OCI-LY1 (cell line): ENCODE measurements at regions not wholly inside any gene's neighbourhood (a gene's known extent, or its start where the extent isn't known, plus 50 kb on each side); places are given as distances from the start of the nearest gene placed in this dataset.

Source experiments
- EZH2 ChIP-seq: fragments of 200-600 bp; sonication (generic), shearing (Covaris generic); IDR thresholded peaks from 2 replicates; pipeline ENCODE4 v1.8.0; 2017; ENCODE audit warnings: borderline replicate concordance, mixed run types, mild to moderate bottlenecking, antibody characterized with exemption, low read length, moderate library complexity, mixed read lengths
- TF ChIP-seq, protein P1 (sequence below): fragments of 200-600 bp; sonication (generic), shearing (Covaris generic); IDR thresholded peaks from 2 replicates; pipeline ENCODE4 v1.5.1; 2017; ENCODE audit warnings: mild to moderate bottlenecking, antibody characterized with exemption, low read length, moderate library complexity, mixed read lengths

DNA sequence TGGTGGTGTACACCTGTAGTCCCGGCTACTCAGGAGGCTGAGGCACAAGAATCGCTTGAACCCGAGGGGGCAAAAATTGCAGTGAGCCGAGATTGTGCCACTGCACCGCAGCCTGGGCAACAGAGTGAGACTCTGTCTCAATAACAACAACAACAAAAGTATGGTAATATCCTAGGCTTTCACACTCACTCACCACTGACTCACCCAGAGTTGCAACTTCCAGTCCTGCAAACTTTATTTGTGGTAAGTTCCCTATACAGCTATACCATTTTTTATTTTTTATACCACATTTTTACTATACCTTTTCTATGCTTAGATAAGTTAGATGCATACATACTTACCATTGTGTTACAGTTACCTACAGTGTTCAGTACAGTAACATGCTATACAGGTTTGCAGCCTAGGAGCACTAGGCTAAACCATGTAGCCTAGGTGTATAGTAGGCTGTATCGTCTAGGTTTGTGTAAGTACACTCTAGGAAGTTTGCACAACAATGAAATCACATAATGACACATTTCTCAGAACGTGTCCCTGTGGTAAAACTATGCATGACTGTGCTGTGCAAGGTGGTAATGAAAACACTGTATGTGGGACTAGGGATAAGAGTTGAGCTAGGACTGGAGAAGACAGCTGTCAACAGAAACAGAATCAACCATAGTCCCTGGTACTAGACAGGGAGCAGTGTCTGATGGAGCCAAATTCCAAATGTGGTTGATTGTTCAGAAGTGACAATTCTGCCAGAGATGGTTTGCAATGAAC, 109.5 kb upstream of the RAD23B start:
- TF ChIP-seq, protein P1, sequence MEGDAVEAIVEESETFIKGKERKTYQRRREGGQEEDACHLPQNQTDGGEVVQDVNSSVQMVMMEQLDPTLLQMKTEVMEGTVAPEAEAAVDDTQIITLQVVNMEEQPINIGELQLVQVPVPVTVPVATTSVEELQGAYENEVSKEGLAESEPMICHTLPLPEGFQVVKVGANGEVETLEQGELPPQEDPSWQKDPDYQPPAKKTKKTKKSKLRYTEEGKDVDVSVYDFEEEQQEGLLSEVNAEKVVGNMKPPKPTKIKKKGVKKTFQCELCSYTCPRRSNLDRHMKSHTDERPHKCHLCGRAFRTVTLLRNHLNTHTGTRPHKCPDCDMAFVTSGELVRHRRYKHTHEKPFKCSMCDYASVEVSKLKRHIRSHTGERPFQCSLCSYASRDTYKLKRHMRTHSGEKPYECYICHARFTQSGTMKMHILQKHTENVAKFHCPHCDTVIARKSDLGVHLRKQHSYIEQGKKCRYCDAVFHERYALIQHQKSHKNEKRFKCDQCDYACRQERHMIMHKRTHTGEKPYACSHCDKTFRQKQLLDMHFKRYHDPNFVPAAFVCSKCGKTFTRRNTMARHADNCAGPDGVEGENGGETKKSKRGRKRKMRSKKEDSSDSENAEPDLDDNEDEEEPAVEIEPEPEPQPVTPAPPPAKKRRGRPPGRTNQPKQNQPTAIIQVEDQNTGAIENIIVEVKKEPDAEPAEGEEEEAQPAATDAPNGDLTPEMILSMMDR, result no peak
- no peak for TF ChIP-seq EZH2
